Parathyroid adenoma (tissue), 2 donors: ENCODE measurements at regions not wholly inside any gene's neighbourhood (a gene's known extent, or its start where the extent isn't known, plus 50 kb on each side); places are given as distances from the start of the nearest gene placed in this dataset.

ENCODE experiments used
- H2AFZ ChIP-seq: fragments of 300-600 bp; sonication (generic); one replicate; pipeline ENCODE4 v1.7.0; 2017; ENCODE audit warnings: antibody characterized with exemption, mild to moderate bottlenecking
- H3K27ac ChIP-seq: fragments of 300-600 bp; sonication (generic); one replicate; pipeline ENCODE4 v1.7.0; 2017
- H3K27me3 ChIP-seq: fragments of 300-600 bp; sonication (generic); one replicate; pipeline ENCODE4 v1.7.0; 2017; ENCODE audit warnings: low read length; ENCODE audit not compliant: control insufficient read depth, insufficient read depth
- H3K36me3 ChIP-seq: fragments of 300-600 bp; sonication (generic); one replicate; pipeline ENCODE4 v1.7.0; 2017; ENCODE audit warnings: low read length; ENCODE audit not compliant: control insufficient read depth, insufficient read depth
- H3K4me1 ChIP-seq: fragments of 300-600 bp; sonication (generic); one replicate; pipeline ENCODE4 v1.7.0; 2017; ENCODE audit warnings: control low read depth
- H3K4me2 ChIP-seq: fragments of 300-600 bp; sonication (generic); one replicate; pipeline ENCODE4 v1.7.0; 2017; ENCODE audit warnings: low read length
- H3K4me3 ChIP-seq: fragments of 300-600 bp; sonication (generic); one replicate; pipeline ENCODE4 v1.7.0; 2017; ENCODE audit warnings: low read depth, low read length
- H3K79me2 ChIP-seq: fragments of 300-600 bp; sonication (generic); one replicate; pipeline ENCODE4 v1.7.0; 2017; ENCODE audit warnings: control low read depth
- H3K9ac ChIP-seq: fragments of 300-600 bp; sonication (generic); one replicate; pipeline ENCODE4 v1.7.0; 2017; ENCODE audit warnings: mild to moderate bottlenecking
- H3K9me3 ChIP-seq: fragments of 300-600 bp; sonication (generic); one replicate; pipeline ENCODE4 v1.7.0; 2017; ENCODE audit warnings: low read length; ENCODE audit not compliant: control insufficient read depth
- TF ChIP-seq, protein P1 (sequence below): fragments of 300-600 bp; sonication (generic); IDR thresholded peaks from one replicate; pipeline ENCODE4 v1.7.0; 2017; ENCODE audit warnings: antibody characterized with exemption, mild to moderate bottlenecking
- donor health status: primary hyperparathyroidism.

- Histone ChIP-seq H3K36me3 (no peaks in the 10 kb centered on the region), H3K4me3 (no peak overlapping the region), H2AFZ (no peak overlapping the region), H3K9ac (no peak overlapping the region), H3K9me3 (no peaks in the 10 kb centered on the region), H3K27me3 (no peaks in the 10 kb centered on the region), H3K4me2 (no peak overlapping the region), H3K79me2 (no peaks in the 10 kb centered on the region), H3K4me1 (peaks cover 5% of the 10 kb centered on the region), H3K27ac (no peak overlapping the region)
- TF ChIP-seq, protein P1, sequence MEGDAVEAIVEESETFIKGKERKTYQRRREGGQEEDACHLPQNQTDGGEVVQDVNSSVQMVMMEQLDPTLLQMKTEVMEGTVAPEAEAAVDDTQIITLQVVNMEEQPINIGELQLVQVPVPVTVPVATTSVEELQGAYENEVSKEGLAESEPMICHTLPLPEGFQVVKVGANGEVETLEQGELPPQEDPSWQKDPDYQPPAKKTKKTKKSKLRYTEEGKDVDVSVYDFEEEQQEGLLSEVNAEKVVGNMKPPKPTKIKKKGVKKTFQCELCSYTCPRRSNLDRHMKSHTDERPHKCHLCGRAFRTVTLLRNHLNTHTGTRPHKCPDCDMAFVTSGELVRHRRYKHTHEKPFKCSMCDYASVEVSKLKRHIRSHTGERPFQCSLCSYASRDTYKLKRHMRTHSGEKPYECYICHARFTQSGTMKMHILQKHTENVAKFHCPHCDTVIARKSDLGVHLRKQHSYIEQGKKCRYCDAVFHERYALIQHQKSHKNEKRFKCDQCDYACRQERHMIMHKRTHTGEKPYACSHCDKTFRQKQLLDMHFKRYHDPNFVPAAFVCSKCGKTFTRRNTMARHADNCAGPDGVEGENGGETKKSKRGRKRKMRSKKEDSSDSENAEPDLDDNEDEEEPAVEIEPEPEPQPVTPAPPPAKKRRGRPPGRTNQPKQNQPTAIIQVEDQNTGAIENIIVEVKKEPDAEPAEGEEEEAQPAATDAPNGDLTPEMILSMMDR, result no peak
Measured at GRCh38 chr16:49024016-49024415, 257.6 kb downstream of the CBLN1 start.

DNA sequence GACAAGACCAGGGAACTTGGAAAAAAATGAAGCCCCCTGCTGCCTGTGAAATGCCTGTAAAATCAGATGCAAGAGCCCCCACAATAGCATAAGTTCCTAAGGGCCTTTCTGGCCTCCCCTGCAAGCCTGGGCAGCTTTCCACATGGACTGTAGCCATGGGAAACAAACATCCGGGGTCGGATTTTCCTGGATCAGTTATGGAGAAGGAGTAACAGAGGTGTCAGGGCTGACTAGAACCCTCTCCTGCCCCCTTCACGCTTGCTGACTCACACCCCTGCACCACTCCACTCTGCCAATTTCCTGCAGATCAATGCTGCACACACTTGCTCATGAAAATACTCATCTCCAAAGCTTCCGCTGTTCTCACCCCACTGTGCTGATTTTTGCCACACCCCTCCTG lies 258.6 kb downstream of the CBLN1 start:
- Histone ChIP-seq H3K79me2 (no peaks in the 10 kb centered on the region), H3K9me3 (no peaks in the 10 kb centered on the region), H3K27ac (no peak overlapping the region), H3K36me3 (no peaks in the 10 kb centered on the region), H3K27me3 (no peaks in the 10 kb centered on the region), H3K9ac (no peak overlapping the region), H3K4me1 (peaks cover 5% of the 10 kb centered on the region), H3K4me2 (no peak overlapping the region), H2AFZ (no peak overlapping the region), H3K4me3 (no peak overlapping the region)
- TF ChIP-seq, protein P1, result no peak

GRCh38 chr16:49022351-49022963 lies 259.2 kb downstream of the CBLN1 start:
- Histone ChIP-seq H3K36me3 (no peaks in the 10 kb centered on the region), H3K4me1 (peaks cover 5% of the 10 kb centered on the region), H3K27ac (no peak overlapping the region), H3K9me3 (no peaks in the 10 kb centered on the region), H3K9ac (no peak overlapping the region), H2AFZ (no peak overlapping the region), H3K79me2 (no peaks in the 10 kb centered on the region), H3K27me3 (no peaks in the 10 kb centered on the region), H3K4me2 (no peak overlapping the region), H3K4me3 (no peak overlapping the region)
- TF ChIP-seq, protein P1, result no peak

DNA sequence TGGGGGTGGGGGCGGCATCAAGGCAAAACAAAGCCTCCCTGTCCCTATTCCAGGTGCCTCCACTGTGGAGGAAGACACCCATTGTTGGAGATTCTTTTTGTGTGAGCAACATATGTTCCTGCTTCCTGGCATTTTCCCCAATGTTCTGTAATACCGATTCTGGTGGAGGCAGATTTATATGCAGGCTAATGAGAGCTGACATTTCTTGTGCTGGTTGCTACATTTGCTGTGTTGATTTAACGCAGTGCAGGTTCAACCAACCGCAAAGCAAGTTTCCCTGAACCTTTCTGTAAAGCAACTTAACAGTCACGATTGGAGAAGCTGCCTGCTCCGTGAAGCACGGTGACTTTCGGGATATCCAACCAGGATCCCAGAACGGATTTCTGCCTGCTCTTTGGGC lies 260.5 kb downstream of the CBLN1 start:
- no peak overlapping the region for H3K9ac ChIP-seq
- no peaks in the 10 kb centered on the region for H3K36me3 ChIP-seq
- no peaks in the 10 kb centered on the region for H3K9me3 ChIP-seq
- no peaks in the 10 kb centered on the region for H3K79me2 ChIP-seq
- no peak overlapping the region for H2AFZ ChIP-seq
- no peak overlapping the region for H3K4me2 ChIP-seq
- H3K27ac ChIP-seq, result no peak overlapping the region
- peaks cover 5% of the 10 kb centered on the region for H3K4me1 ChIP-seq
- TF ChIP-seq, protein P1, result no peak
- H3K4me3 ChIP-seq, result no peak overlapping the region
- no peaks in the 10 kb centered on the region for H3K27me3 ChIP-seq

GRCh38 chr16:49020436-49020835 lies 261.2 kb downstream of the CBLN1 start:
- no peak overlapping the region for H3K4me3 ChIP-seq
- no peak overlapping the region for H3K9ac ChIP-seq
- H3K36me3 ChIP-seq, result no peaks in the 10 kb centered on the region
- TF ChIP-seq, protein P1, result no peak
- no peak overlapping the region for H2AFZ ChIP-seq
- no peak overlapping the region for H3K4me2 ChIP-seq
- H3K4me1 ChIP-seq, result peaks cover 5% of the 10 kb centered on the region
- no peak overlapping the region for H3K27ac ChIP-seq
- no peaks in the 10 kb centered on the region for H3K27me3 ChIP-seq
- no peaks in the 10 kb centered on the region for H3K79me2 ChIP-seq
- H3K9me3 ChIP-seq, result no peaks in the 10 kb centered on the region
